ENCODE measurements at regions not wholly inside any gene's neighbourhood (a gene's known extent, or its start where the extent isn't known, plus 50 kb on each side); places are given as distances from the start of the nearest gene placed in this dataset.
A peak's percentile ranks its signal among the peaks of the same experiment; 100 is the strongest.

DNA sequence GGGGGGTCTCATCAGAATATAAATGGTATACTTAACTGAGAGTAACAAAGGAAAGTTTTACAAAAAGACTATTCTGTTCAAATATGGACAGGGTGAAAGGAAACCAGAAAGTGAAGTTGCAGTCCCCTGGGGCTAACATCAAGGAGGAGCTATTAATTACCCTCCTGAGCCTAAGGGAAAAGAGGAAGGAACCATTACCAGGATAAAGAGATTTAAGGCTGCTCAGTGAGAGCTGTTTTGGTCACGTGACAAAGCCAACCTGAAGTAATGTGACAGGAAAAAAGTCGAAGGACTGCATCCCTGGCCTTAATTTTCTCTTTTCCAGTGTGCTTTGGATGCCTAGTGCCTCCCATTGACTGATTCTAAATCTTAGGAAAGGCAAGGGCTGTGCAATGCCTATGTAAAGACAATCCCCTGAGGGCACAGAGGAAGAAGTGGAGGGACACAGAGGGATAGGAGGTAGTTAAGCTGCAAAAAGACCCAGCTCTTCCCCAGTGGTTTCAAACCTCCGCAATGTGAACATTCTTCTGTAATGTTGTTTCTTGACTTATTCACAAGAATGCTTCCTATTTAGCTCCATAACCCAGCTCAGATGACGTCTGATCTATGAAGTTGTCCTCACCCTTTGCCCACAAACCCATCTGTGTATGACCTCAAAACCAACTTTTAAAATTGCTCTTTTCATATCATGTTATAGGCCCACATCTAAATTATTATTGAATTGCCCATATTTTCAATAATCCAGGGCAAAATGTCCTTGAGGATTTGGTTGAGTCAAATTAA lies 187.7 kb upstream of the DCN start:
- no peak for DNase-seq
- Mint-ChIP-seq H3K27ac (peak overlapping the region; percentile 41), H3K9me3 (no peaks in the 10 kb centered on the region), H3K4me1 (peaks cover 12% of the 10 kb centered on the region), H3K4me3 (no peak overlapping the region), H3K36me3 (ENCODE audit: low read depth) (no peaks in the 10 kb centered on the region), H3K27me3 (ENCODE audit: low read depth, poor library complexity) (peaks cover 2% of the 10 kb centered on the region)
- TF ChIP-seq, protein P1, sequence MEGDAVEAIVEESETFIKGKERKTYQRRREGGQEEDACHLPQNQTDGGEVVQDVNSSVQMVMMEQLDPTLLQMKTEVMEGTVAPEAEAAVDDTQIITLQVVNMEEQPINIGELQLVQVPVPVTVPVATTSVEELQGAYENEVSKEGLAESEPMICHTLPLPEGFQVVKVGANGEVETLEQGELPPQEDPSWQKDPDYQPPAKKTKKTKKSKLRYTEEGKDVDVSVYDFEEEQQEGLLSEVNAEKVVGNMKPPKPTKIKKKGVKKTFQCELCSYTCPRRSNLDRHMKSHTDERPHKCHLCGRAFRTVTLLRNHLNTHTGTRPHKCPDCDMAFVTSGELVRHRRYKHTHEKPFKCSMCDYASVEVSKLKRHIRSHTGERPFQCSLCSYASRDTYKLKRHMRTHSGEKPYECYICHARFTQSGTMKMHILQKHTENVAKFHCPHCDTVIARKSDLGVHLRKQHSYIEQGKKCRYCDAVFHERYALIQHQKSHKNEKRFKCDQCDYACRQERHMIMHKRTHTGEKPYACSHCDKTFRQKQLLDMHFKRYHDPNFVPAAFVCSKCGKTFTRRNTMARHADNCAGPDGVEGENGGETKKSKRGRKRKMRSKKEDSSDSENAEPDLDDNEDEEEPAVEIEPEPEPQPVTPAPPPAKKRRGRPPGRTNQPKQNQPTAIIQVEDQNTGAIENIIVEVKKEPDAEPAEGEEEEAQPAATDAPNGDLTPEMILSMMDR (IDR thresholded peaks at IDR 0.05) = no peak

DNA sequence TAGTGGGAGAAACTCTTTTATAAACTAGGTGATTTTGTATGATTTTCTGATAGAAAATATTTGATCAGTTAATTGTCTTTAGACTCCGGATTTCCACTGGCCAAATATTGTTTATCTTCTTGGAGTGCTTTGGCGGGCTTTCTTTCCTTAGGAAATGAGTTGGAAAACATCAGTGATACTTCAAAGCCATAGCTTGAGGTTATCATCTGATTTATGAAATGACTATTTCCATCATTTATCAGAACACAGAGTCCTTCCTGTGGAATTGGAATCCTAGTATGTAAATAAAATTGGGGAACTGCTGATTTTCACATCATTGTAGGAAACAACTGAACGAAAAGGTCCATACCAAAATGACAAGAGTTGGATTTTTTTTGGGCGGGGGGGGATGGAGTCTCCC lies 186.0 kb upstream of the DCN start:
- Mint-ChIP-seq H3K4me3 (no peak overlapping the region), H3K4me1 (peaks cover 12% of the 10 kb centered on the region)
- TF ChIP-seq, protein P1 (IDR thresholded peaks at IDR 0.05) = no peak

GRCh38 chr12:91367234-91367849 lies 184.7 kb upstream of the DCN start:
- peaks cover 2% of the 10 kb centered on the region for H3K27me3 Mint-ChIP-seq (ENCODE audit: low read depth, poor library complexity)
- no peak overlapping the region for H3K27ac Mint-ChIP-seq
- no peaks in the 10 kb centered on the region for H3K36me3 Mint-ChIP-seq (ENCODE audit: low read depth)
- TF ChIP-seq, protein P1 (IDR thresholded peaks at IDR 0.05) = peak; percentile 51
- H3K4me3 Mint-ChIP-seq = no peak overlapping the region
- H3K9me3 Mint-ChIP-seq = no peaks in the 10 kb centered on the region
- peaks cover 12% of the 10 kb centered on the region for H3K4me1 Mint-ChIP-seq
- DNase-seq = no peak

More for the DNA sequence above, 186.0 kb upstream of the DCN start:
- Mint-ChIP-seq H3K27ac (no peak overlapping the region), H3K9me3 (no peaks in the 10 kb centered on the region), H3K27me3 (ENCODE audit: low read depth, poor library complexity) (peaks cover 2% of the 10 kb centered on the region), H3K36me3 (ENCODE audit: low read depth) (no peaks in the 10 kb centered on the region)
- no peak for DNase-seq

DNA sequence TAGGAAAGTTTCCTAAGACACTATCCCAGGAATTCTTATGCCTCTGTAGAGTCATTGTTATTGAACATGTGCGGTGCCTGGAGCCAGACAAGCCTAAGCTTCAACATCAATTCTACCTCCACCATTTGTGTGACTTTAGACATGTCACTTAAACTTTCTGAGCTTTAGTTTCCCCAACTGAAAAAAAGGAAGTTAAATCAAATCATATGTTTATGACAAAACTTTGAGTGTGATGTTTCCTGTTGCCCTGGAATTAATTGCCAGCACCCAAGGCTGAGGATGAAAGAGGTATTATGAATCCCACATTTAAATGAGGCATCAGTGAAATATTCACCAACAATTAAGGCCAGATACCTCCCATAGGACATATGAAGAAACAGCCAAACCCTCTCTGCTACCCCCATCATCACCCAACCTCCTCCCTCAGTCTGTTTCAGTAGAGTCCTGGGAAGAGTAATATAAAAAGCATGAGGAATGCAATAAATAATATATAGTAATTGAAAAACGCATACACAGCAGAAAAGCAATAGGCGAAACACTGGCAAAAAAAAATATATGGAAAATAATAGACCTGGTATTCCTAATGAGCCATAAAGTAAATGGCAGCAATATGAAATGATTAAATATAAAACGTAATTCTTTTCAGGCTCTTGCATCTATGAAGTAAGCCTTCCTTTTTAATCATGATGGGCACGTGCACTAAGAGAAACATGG lies 182.0 kb upstream of the DCN start:
- Mint-ChIP-seq H3K27ac (no peak overlapping the region), H3K4me3 (no peak overlapping the region)

GRCh38 chr12:91361864-91362263 lies 179.2 kb upstream of the DCN start:
- no peak for DNase-seq
- Mint-ChIP-seq H3K4me3 (no peak overlapping the region), H3K4me1 (peaks cover 8% of the 10 kb centered on the region), H3K27ac (no peak overlapping the region), H3K36me3 (ENCODE audit: low read depth) (no peaks in the 10 kb centered on the region), H3K9me3 (no peaks in the 10 kb centered on the region), H3K27me3 (ENCODE audit: low read depth, poor library complexity) (peaks cover 2% of the 10 kb centered on the region)
- TF ChIP-seq, protein P1 (IDR thresholded peaks at IDR 0.05) = peak; percentile 74

More for the DNA sequence above, 182.0 kb upstream of the DCN start:
- DNase-seq = no peak
- Mint-ChIP-seq H3K4me1 (peaks cover 2% of the 10 kb centered on the region), H3K36me3 (ENCODE audit: low read depth) (no peaks in the 10 kb centered on the region), H3K9me3 (no peaks in the 10 kb centered on the region), H3K27me3 (ENCODE audit: low read depth, poor library complexity) (peaks cover 2% of the 10 kb centered on the region)
- TF ChIP-seq, protein P1 (IDR thresholded peaks at IDR 0.05) = no peak

Measured in nephron progenitor cell (in vitro differentiated cells).